Upper lobe of left lung (tissue), 6 donors: ENCODE measurements at regions not wholly inside any gene's neighbourhood (a gene's known extent, or its start where the extent isn't known, plus 50 kb on each side); places are given as distances from the start of the nearest gene placed in this dataset.

Experiments
- ATAC-seq, 2 donors: fragments of 200-7000 bp; cut with Tn5 transposase; one replicate each; pipeline ENCODE4 v1.9.1; 2022; ENCODE audit warnings: mild to moderate bottlenecking in 2 of 2, moderate library complexity in 2 of 2; ENCODE audit not compliant: low FRiP score in 2 of 2
- DNase-seq, 2 donors: peaks; one replicate each; pipeline ENCODE4 v3.0.0-alpha.2; 2019 to 2020
- H3K27ac ChIP-seq, 4 donors: fragments of 200-600 bp; sonication (generic); one replicate each; pipeline ENCODE4 v1.5.1; 2016 to 2019
- H3K27me3 ChIP-seq, 4 donors: fragments of 200-600 bp; sonication (generic); one replicate each; pipeline ENCODE4 v1.5.1; 2017 to 2019
- H3K36me3 ChIP-seq, 4 donors: fragments of 200-600 bp; sonication (generic); one replicate each; pipeline ENCODE4 v1.5.1; 2016 to 2019
- H3K4me1 ChIP-seq, 4 donors: fragments of 200-600 bp; sonication (generic); one replicate each; pipeline ENCODE4 v1.5.1; 2018 to 2019
- H3K4me3 ChIP-seq, 4 donors: fragments of 200-600 bp; sonication (generic); one replicate each; pipeline ENCODE4 v1.5.1; 2017 to 2019; ENCODE audit warnings: mild to moderate bottlenecking in 2 of 4, moderate library complexity in 1 of 4
- H3K9me3 ChIP-seq, 4 donors: fragments of 200-600 bp; sonication (generic); one replicate each; pipeline ENCODE4 v1.5.1; 2018 to 2019
- CTCF ChIP-seq, 6 experiments: fragments of 450-650 bp in 4 of 6; fragments of 200-600 bp in 2 of 6; sonication (generic) in 2 of 6; IDR thresholded peaks; one replicate each; pipeline ENCODE4 v1.5.1; 2016 to 2019; ENCODE audit warnings: antibody characterized with exemption in 6 of 6
- EP300 ChIP-seq, 4 donors: sonication (generic); formaldehyde crosslinking; IDR thresholded peaks; one replicate each; pipeline ENCODE4 v1.5.1; 2017; ENCODE audit warnings: antibody characterized with exemption in 4 of 4, control low read depth in 2 of 4
- POLR2A ChIP-seq, 4 donors: fragments of 450-650 bp; IDR thresholded peaks; one replicate each; pipeline ENCODE4 v1.5.1; 2016 to 2017; ENCODE audit warnings: antibody characterized with exemption in 4 of 4, mild to moderate bottlenecking in 2 of 4
- POLR2AphosphoS5 ChIP-seq, 2 donors: sonication (generic); formaldehyde crosslinking; IDR thresholded peaks; one replicate each; pipeline ENCODE4 v1.5.1; 2017; ENCODE audit warnings: antibody characterized with exemption in 2 of 2
- WGBS, 2 donors: methylation state at CpG; one replicate each; pipeline ENCODE4 v1.1.5; 2017 to 2018; 5-methylcytosine and 5-hydroxymethylcytosine counted together
- donor health status: DM: no; HTN: no; CAD: no; lungs with moderate emphysema.
- donor health status: DM: no; HTN: yes; CAD: no; lungs with severe emphysema.

DNA sequence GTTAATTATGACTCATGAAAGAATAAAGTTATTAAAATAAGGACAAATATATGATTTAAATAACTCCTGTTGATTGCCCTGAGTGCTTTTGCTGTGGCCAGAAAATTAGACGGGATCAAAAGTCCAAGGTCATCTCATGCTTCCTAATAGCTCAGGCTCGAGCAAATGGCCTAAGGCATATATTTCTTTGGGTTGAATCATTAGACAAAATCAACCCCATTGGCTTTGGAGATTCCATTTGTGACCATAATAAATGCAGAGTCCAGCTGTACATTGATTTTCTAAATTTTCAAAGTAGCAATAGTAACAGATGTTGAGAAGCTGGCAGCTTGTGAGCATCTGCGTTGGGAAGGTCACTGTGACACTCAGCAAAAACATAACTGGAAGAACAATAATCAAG lies 464.5 kb upstream of the TGFBR2 start:
- ATAC-seq (no peak), DNase-seq (no peak)
- Histone ChIP-seq H3K4me1 (no peaks in the 10 kb centered on the region), H3K9me3 (no peaks in the 10 kb centered on the region), H3K4me3 (no peak overlapping the region), H3K36me3 (no peaks in the 10 kb centered on the region), H3K27ac (no peak overlapping the region), H3K27me3 (no peaks in the 10 kb centered on the region)
- 86 to 88% methylated on average over 3 of the region's 3 CpGs for WGBS, 2 donors
- no peak for TF ChIP-seq POLR2AphosphoS5 (IDR thresholded peaks at IDR 0.05)
- TF ChIP-seq EP300 (IDR thresholded peaks at IDR 0.05), result no peak
- no peak for TF ChIP-seq CTCF (IDR thresholded peaks at IDR 0.05)
- no peak for TF ChIP-seq POLR2A (IDR thresholded peaks at IDR 0.05)

DNA sequence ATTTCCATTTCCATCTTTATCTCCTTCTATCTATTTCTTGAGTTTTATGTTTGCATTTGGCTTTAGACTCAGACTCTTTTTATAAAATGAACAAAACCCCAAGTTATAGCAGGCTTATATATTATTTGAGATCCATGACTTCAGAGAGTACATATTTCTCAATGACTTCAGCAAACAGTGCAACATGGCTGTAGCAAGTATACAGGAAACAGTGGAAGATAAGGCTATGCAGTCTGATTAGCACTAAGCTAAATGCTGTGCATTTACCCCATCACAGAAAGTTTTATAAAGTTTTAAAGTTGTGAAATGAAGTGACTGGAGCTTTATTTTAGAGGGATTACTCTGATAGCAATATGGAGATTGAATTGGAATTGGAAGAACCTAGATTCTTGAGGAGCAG lies 463.5 kb upstream of the TGFBR2 start:
- no peak for TF ChIP-seq POLR2AphosphoS5 (IDR thresholded peaks at IDR 0.05)
- no peak for TF ChIP-seq POLR2A (IDR thresholded peaks at IDR 0.05)
- TF ChIP-seq CTCF (IDR thresholded peaks at IDR 0.05), result no peak
- TF ChIP-seq EP300 (IDR thresholded peaks at IDR 0.05), result no peak
- no peaks in the 10 kb centered on the region for H3K4me1 ChIP-seq
- no peaks in the 10 kb centered on the region for H3K9me3 ChIP-seq
- H3K4me3 ChIP-seq, result no peak overlapping the region
- H3K36me3 ChIP-seq, result no peaks in the 10 kb centered on the region
- ATAC-seq (no peak), DNase-seq (no peak)
- H3K27me3 ChIP-seq, result no peaks in the 10 kb centered on the region
- no peak overlapping the region for H3K27ac ChIP-seq

- no peaks in the 10 kb centered on the region for H3K27me3 ChIP-seq
- no peak for DNase-seq
- no peak overlapping the region for H3K27ac ChIP-seq
- H3K4me1 ChIP-seq, result no peaks in the 10 kb centered on the region
- no peak overlapping the region for H3K4me3 ChIP-seq
- H3K36me3 ChIP-seq, result no peaks in the 10 kb centered on the region
- H3K9me3 ChIP-seq, result no peaks in the 10 kb centered on the region
- TF ChIP-seq CTCF (IDR thresholded peaks at IDR 0.05), result no peak
- no peak for TF ChIP-seq POLR2A (IDR thresholded peaks at IDR 0.05)
- no peak for TF ChIP-seq EP300 (IDR thresholded peaks at IDR 0.05)
- no peak for TF ChIP-seq POLR2AphosphoS5 (IDR thresholded peaks at IDR 0.05)
- no peak for ATAC-seq
Measured at GRCh38 chr3:30145281-30145680, 461.1 kb upstream of the TGFBR2 start.

DNA sequence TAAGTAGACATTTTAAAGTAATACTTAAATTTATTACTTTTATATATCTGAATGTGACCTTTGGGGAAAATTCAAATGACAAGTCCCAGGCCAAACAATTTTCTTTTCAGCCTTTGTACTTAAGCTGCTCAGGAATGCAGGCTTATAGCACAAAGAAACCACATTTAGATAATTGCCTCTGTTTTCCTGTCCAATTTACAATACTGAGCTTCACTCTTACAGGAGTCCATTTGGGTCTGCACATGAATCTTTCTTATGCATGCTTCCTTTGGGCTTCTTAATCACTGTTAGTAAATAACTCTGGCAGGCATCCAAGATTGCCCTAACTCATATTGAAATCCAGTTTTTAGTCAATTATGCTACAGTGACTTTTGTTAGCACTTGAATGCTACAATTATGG lies 459.4 kb upstream of the TGFBR2 start:
- Histone ChIP-seq H3K27me3 (no peaks in the 10 kb centered on the region), H3K4me3 (no peak overlapping the region), H3K36me3 (no peaks in the 10 kb centered on the region), H3K27ac (no peak overlapping the region), H3K9me3 (no peaks in the 10 kb centered on the region), H3K4me1 (no peaks in the 10 kb centered on the region)
- DNase-seq, result no peak
- ATAC-seq, result no peak
- no peak for TF ChIP-seq CTCF (IDR thresholded peaks at IDR 0.05)
- TF ChIP-seq POLR2AphosphoS5 (IDR thresholded peaks at IDR 0.05), result no peak
- TF ChIP-seq EP300 (IDR thresholded peaks at IDR 0.05), result no peak
- TF ChIP-seq POLR2A (IDR thresholded peaks at IDR 0.05), result no peak

DNA sequence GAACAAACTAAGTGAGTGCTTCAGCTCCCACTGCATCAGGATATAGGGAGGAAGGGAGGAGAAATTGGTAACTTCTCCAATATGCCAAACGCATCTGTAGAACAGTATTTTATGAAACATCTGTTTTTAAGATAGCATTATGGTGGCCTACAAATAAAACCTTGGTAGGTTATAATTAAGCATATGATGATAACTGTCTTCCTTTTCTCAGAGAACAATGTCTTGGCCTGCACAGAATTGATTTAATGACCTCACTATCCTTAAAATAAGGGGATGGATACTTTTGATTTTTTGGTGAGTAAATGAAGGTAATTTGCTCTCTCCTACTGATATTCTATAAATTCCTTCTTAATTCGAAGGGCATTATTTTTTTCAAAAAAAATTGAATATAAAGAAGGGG lies 451.5 kb upstream of the TGFBR2 start:
- no peaks in the 10 kb centered on the region for H3K36me3 ChIP-seq
- no peak for TF ChIP-seq POLR2A (IDR thresholded peaks at IDR 0.05)
- no peak for TF ChIP-seq CTCF (IDR thresholded peaks at IDR 0.05)
- no peak for TF ChIP-seq POLR2AphosphoS5 (IDR thresholded peaks at IDR 0.05)
- TF ChIP-seq EP300 (IDR thresholded peaks at IDR 0.05), result no peak
- 91 to 92% methylated on average over 2 of the region's 2 CpGs for WGBS, 2 donors
- peaks cover 0 to 8% (median 2%) of the 10 kb centered on the region in 4 donors for H3K4me1 ChIP-seq
- DNase-seq, result no peak
- no peak for ATAC-seq
- H3K9me3 ChIP-seq, result no peaks in the 10 kb centered on the region
- H3K4me3 ChIP-seq, result no peak overlapping the region
- H3K27ac ChIP-seq, result no peak overlapping the region
- H3K27me3 ChIP-seq, result no peaks in the 10 kb centered on the region
